HG03432 (cell line): ENCODE measurements at regions not wholly inside any gene's neighbourhood (a gene's known extent, or its start where the extent isn't known, plus 50 kb on each side); places are given as distances from the start of the nearest gene placed in this dataset.

Source experiments
- ATAC-seq: cut with Tn5 transposase; IDR thresholded peaks from one replicate; pipeline ENCODE4 v1.9.1; 2021; ENCODE audit warnings: mild to moderate bottlenecking, moderate library complexity; ENCODE audit not compliant: unreplicated experiment

- ATAC-seq: no peak
Measured at GRCh38 chr4:22336822-22337221, 179.0 kb downstream of the ADGRA3 start.

GRCh38 chr4:22334155-22334554, 181.7 kb downstream of the ADGRA3 start:
- ATAC-seq: no peak

GRCh38 chr4:22324422-22324821, 191.4 kb downstream of the ADGRA3 start:
- ATAC-seq: no peak

DNA sequence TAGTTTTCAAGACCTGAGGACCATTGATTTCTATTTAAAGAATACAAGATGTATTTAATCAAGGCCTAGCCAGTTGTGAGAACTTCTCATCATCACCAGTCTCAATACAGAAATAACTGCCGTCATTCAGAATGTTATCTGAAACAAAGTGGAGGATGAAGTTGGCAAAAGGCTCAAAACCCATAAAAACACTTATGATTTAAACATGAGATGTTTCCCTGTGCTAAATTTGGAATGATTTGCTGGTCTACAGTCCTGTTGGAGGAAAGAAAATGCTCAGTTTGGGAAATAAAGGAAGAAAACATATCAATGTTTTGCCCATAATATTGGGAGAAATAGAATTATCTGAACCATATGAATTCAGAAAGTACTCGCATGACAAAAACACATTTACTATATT, 192.2 kb downstream of the ADGRA3 start:
- no peak for ATAC-seq

- ATAC-seq: no peak
Measured at GRCh38 chr4:22322996-22323395, 192.9 kb downstream of the ADGRA3 start.

DNA sequence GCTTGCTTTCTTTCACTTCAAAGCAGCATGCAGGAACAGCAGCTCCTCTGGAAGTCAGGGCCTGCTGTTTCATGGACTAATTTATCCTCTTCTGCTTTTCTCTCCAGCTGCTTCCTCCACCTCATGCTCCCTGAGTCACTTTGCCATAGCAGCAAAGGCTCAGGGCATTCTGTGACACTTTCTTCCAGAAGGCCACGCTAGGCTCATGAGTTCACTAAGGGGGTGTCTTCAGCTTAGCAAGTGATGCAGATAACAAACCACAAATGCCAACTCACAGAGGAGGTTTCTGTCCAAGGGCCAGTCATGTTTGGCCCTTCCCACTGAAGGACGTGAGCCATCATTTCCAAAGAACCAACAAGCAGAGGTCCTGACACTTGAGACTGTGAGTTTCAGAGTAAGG, 200.2 kb downstream of the ADGRA3 start:
- no peak for ATAC-seq

- no peak for ATAC-seq
Measured at GRCh38 chr4:22313976-22314375, 201.9 kb downstream of the ADGRA3 start.

DNA sequence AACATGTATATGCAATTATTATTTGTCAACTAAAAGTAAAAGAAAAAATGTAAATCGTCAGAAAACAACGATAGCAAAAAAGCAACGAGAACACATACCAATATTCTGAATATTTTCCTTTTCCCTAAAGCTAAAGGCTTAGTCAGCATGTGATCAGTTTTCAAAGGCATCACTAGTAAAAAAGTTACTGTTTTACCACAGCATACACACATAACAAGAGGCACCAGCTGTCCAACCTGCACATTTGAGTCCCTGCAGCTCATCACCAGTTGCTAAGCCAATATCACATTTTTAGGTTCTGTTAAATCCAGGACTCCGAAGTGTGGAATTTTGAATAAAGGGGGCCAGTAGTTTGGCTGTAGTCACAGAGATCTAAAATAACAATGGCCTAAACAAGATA, 203.8 kb downstream of the ADGRA3 start:
- no peak for ATAC-seq

GRCh38 chr4:22301253-22301652, 214.6 kb downstream of the ADGRA3 start:
- no peak for ATAC-seq

DNA sequence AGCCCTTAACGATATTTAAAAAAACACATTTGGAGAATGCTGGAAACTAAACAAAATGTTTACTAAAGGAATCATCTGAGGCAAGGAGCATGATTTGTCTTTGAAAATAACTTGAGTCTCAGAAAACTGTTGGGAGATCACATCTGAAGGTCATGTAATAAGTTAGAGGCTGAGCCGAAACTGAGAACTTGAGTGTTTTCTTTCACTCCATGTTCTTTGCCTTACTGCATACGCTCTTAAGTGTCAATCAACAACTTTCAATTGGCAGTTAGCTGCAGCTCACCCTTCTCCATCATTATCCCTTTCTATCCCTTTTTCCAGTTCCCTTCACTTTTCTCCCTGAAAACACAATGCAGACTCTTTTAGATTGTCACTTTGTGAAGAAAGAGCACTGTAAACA, 216.2 kb downstream of the ADGRA3 start:
- no peak for ATAC-seq

- no peak for ATAC-seq
Measured at GRCh38 chr4:22287631-22288030, 228.2 kb downstream of the ADGRA3 start.

DNA sequence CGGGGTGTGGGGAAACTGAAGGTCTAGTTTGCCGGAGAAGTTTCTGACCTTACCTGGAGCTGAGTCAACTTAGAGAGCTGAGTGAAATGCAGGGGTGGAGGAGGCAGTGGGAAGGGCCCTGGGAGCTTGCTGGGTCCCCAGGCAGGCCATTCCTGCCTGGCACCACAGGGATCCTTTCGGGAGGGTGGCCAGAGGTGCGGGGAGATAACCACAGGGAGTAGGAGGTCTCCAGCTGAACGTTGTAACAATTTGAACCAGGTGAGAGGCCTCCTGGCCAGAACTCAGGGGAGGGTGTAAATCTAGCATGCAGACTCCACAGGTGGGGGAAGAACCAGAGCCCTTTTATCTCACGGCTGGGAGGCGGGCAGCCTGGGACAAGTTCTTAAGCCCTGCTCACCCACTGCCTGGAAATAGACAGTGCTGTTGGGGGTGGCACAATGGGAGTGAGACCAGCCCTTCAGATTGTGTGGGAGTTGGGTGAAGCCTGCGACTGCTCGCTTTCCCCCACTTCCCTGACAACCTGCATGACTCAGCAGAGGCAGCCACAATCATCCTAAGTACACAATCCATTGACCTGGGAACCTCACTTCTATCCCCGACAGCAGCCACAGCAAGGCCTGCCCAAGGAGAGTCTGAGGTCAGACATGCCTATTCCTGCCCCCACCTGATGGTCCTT, 247.4 kb downstream of the ADGRA3 start:
- no peak for ATAC-seq

GRCh38 chr4:22264261-22264660, 251.6 kb downstream of the ADGRA3 start:
- no peak for ATAC-seq

- no peak for ATAC-seq
Measured at GRCh38 chr4:22253431-22253830, 262.4 kb downstream of the ADGRA3 start.

DNA sequence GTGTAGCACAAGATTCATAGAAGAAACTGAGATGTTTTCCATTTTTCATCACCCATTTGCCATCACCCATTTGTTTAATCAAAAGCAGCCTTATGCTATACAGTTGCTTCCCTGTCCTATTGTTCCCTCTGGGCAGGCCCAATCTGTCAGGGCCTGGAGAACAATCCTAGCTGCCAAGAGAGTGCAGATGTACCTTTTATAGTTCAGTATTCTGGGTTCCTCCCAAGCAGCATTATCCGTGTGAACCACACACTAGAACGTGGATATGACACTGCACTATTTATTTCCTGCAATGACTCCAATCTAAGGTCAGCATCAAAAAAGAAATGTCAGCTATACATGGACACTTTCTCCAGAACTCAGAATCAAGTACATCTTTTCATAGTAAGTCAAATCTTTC, 269.0 kb downstream of the ADGRA3 start:
- no peak for ATAC-seq

GRCh38 chr4:22245294-22245693, 270.6 kb downstream of the ADGRA3 start:
- no peak for ATAC-seq

DNA sequence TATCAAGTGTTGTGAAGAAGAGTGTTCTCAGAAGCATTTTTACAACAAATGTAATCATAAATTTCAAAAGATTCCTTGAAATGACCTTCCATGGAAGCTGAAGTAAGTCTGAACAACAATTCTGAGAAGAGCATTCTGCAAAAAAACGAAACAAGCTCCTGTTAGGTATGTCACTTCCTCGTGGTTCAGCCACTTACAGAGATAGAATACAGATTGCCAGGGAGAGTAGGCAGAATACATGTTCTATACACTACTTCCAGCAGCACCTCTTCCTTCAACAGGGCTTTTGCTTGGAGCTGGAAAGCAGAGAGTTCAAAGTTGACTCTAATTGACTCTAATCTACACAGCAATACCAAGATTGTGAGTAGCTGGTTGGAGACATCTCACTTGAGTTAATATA, 274.5 kb downstream of the ADGRA3 start:
- no peak for ATAC-seq

DNA sequence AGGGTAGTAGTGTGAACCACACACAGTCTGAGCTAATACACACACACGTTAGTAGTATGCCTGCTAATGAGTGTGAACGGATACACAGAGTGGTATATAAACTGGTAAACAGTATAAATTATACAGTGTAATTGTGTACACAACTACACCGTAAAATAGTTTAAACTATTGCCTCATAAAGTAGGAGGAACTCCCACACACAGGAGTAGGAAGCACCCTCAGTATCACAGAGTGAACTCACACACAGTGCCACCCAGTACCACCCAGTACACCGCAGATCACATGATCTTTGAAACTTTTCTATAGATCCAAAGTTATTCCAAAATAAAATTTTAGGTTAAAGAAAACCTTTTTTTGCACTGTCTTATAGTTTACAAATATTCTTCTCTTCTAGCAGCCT, 275.1 kb downstream of the ADGRA3 start:
- ATAC-seq: no peak

DNA sequence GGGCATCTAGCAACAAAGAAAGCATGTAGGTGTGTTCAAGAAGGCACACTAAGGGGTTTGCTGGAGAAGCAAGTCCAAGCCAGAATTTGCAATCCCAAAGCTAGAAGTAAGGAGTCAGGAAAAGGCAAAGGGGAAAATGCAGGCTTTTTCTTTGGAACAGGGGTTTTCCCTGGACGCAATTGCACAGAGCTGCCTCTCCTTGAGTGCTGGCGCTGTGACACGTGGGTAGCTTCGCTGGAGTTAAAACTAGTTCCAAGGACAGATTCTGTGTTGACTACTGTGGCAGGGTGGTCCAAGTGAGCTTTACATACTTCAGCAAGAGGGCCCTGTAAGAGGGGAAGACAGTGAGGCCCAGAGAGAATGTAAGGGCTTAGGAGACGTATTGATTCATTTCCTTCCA, 277.1 kb downstream of the ADGRA3 start:
- ATAC-seq: no peak

DNA sequence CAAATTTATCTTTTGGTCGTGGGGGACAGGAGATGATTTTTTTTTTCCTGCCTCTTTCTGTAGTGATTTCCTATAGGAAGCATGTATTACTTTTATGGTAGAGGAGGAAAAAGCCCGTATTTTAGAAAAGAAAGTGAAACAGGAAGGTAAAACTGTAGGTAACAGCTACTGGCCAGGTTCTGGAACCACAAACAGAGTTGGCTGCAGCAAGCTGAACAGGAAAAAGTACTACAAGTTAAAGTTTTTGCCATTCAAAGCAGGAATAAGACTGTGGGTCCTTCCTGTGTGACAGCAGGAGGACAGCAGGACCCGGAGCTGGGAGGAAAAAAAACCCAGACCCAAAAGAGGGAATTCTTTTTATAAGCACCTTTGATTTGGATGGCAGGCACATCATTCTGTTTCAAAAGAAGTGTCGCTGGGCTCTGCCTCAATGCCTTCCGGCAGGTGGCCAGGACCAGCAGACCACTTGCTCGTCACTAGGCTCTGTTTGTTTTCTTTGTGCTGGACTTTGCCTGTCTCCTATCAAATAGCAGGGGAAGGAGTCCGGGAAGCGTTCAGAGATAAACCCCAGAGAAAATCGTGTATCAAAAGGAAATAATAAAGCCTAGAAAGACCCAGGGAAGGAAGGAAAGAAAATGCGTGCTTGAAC, 277.9 kb downstream of the ADGRA3 start:
- no peak for ATAC-seq

GRCh38 chr4:22237155-22237751, 278.6 kb downstream of the ADGRA3 start:
- ATAC-seq: no peak

GRCh38 chr4:22235698-22236097, 280.2 kb downstream of the ADGRA3 start:
- no peak for ATAC-seq
